Neural cell (in vitro differentiated cells): ENCODE measurements at regions not wholly inside any gene's neighbourhood (a gene's known extent, or its start where the extent isn't known, plus 50 kb on each side); places are given as distances from the start of the nearest gene placed in this dataset.

Source experiments
- CTCF ChIP-seq: fragments of 450-650 bp; IDR thresholded peaks from 2 replicates; pipeline ENCODE4 v1.5.1; 2014; ENCODE audit warnings: antibody characterized with exemption, mild to moderate bottlenecking, moderate library complexity; ENCODE audit not compliant: poor library complexity, severe bottlenecking
- EP300 ChIP-seq: fragments of 450-650 bp; conservative IDR thresholded peaks from 2 replicates; pipeline ENCODE4 v1.6.1; 2014; ENCODE audit warnings: antibody characterized with exemption, mild to moderate bottlenecking, moderate library complexity; ENCODE audit not compliant: poor library complexity, severe bottlenecking
- EZH2 ChIP-seq: fragments of 200-600, 300-800 bp; shearing (Covaris generic), sonication (generic); IDR thresholded peaks from 2 replicates; pipeline ENCODE4 v1.6.1; 2014; ENCODE audit warnings: antibody characterized with exemption, low read length, borderline replicate concordance, mild to moderate bottlenecking; ENCODE audit not compliant: insufficient read depth, poor library complexity, severe bottlenecking
- MXI1 ChIP-seq: fragments of 450-650 bp; conservative IDR thresholded peaks from 2 replicates; pipeline ENCODE4 v1.6.1; 2014; ENCODE audit warnings: antibody characterized with exemption, mild to moderate bottlenecking; ENCODE audit not compliant: poor library complexity, severe bottlenecking
- POLR2AphosphoS5 ChIP-seq: IDR thresholded peaks from 2 replicates; pipeline ENCODE4 v1.6.1; 2012

- TF ChIP-seq CTCF (no peak), POLR2AphosphoS5 (peak; percentile 8), EP300 (no peak), EZH2 (no peak), MXI1 (no peak)
These were observed 199.3 kb upstream of the HDAC4 start for GRCh38 chr2:239600001-239600593.
